HL-60 (cell line): ENCODE measurements at regions not wholly inside any gene's neighbourhood (a gene's known extent, or its start where the extent isn't known, plus 50 kb on each side); places are given as distances from the start of the nearest gene placed in this dataset.

ENCODE experiments used
- DNase-seq, 2 experiments: peaks; one replicate each; pipeline ENCODE4 v3.0.0-alpha.2; 2010 to 2020; ENCODE audit warnings: low read depth in 1 of 2, low spot score in 1 of 2
- H3K27ac ChIP-seq: fragments of 250-450 bp; sonication (Bioruptor Pico); replicated peaks from 2 replicates; pipeline ENCODE4 v1.5.1; 2020; ENCODE audit warnings: mild to moderate bottlenecking, moderate library complexity
- H3K27me3 ChIP-seq: fragments of 250-450 bp; sonication (Bioruptor Pico); 2 replicates; pipeline ENCODE4 v1.5.1; 2021; ENCODE audit warnings: mild to moderate bottlenecking, moderate library complexity; ENCODE audit not compliant: insufficient read depth, poor library complexity, severe bottlenecking
- H3K4me3 ChIP-seq: replicated peaks from 2 replicates; pipeline ENCODE4 v1.5.1; 2011; ENCODE audit warnings: mild to moderate bottlenecking, control low read depth, low read length; ENCODE audit not compliant: insufficient read depth
- CTCF ChIP-seq: IDR thresholded peaks from one replicate; pipeline ENCODE4 v1.5.1; 2011; ENCODE audit warnings: low read length, control low read depth, inconsistent platforms; ENCODE audit not compliant: insufficient read depth
- GABPA ChIP-seq: IDR thresholded peaks from 2 replicates; pipeline ENCODE4 v1.6.1; 2012; ENCODE audit warnings: low read depth
- POLR2AphosphoS5 ChIP-seq: IDR thresholded peaks from 2 replicates; pipeline ENCODE4 v1.6.1; 2012; ENCODE audit warnings: low read depth
- REST ChIP-seq: IDR thresholded peaks from 2 replicates; pipeline ENCODE4 v1.6.1; 2012; ENCODE audit warnings: low read depth; ENCODE audit not compliant: insufficient replicate concordance
- SPI1 ChIP-seq: IDR thresholded peaks from 2 replicates; pipeline ENCODE4 v1.6.1; 2012; ENCODE audit warnings: low read depth, mild to moderate bottlenecking, borderline replicate concordance

GRCh38 chr6:23086100-23086499 is 516.7 kb downstream of the HDGFL1 start:
- no peak for DNase-seq
- Histone ChIP-seq H3K4me3 (no peak overlapping the region), H3K27ac (no peak overlapping the region), H3K27me3 (no peaks in the 10 kb centered on the region)
- TF ChIP-seq SPI1 (no peak), GABPA (no peak), POLR2AphosphoS5 (no peak)

GRCh38 chr6:23087471-23087870 is 518.1 kb downstream of the HDGFL1 start:
- TF ChIP-seq REST (no peak), POLR2AphosphoS5 (no peak), CTCF (no peak), SPI1 (no peak), GABPA (no peak)
- no peak for DNase-seq
- H3K27ac ChIP-seq: no peak overlapping the region
- no peaks in the 10 kb centered on the region for H3K27me3 ChIP-seq
- no peak overlapping the region for H3K4me3 ChIP-seq

- no peak for DNase-seq
- TF ChIP-seq CTCF (no peak), REST (no peak), SPI1 (no peak), POLR2AphosphoS5 (no peak), GABPA (no peak)
Observed at GRCh38 chr6:23088761-23089160, 519.4 kb downstream of the HDGFL1 start.

GRCh38 chr6:23089981-23090380 is 520.6 kb downstream of the HDGFL1 start:
- TF ChIP-seq CTCF: no peak
- no peaks in the 10 kb centered on the region for H3K27me3 ChIP-seq
- H3K27ac ChIP-seq: no peak overlapping the region
- no peak for DNase-seq
- H3K4me3 ChIP-seq: no peak overlapping the region

More at GRCh38 chr6:23088761-23089160, 519.4 kb downstream of the HDGFL1 start:
- H3K4me3 ChIP-seq: no peak overlapping the region
- no peak overlapping the region for H3K27ac ChIP-seq
- no peaks in the 10 kb centered on the region for H3K27me3 ChIP-seq
